Gastroesophageal sphincter (tissue), 4 donors: ENCODE measurements at regions not wholly inside any gene's neighbourhood (a gene's known extent, or its start where the extent isn't known, plus 50 kb on each side); places are given as distances from the start of the nearest gene placed in this dataset.

Experiments
- ATAC-seq: fragments of 150-250 bp; one replicate; pipeline ENCODE4 v1.9.1; 2016; ENCODE audit warnings: mild to moderate bottlenecking, moderate library complexity
- H3K27ac ChIP-seq, 4 donors: fragments of 200-600 bp; sonication (generic) in 3 of 4; 1 replicate in 3 of 4; 2 replicates in 1 of 4; pipeline ENCODE4 v1.5.1; 2016 to 2019
- H3K27me3 ChIP-seq: fragments of 200-600 bp; sonication (generic); one replicate; pipeline ENCODE4 v1.5.1; 2019
- H3K36me3 ChIP-seq, 2 donors: fragments of 200-600 bp; sonication (generic); one replicate each; pipeline ENCODE4 v1.5.1; 2019; ENCODE audit warnings: control low read depth in 1 of 2
- H3K4me1 ChIP-seq, 3 donors: fragments of 200-600 bp; sonication (generic); 1 replicate in 2 of 3; 2 replicates in 1 of 3; pipeline ENCODE4 v1.5.1; 2016 to 2019; ENCODE audit warnings: control low read depth in 2 of 3
- H3K4me3 ChIP-seq, 2 donors: fragments of 200-600 bp; sonication (generic); one replicate each; pipeline ENCODE4 v1.5.1; 2019; ENCODE audit warnings: mild to moderate bottlenecking in 1 of 2, moderate library complexity in 1 of 2
- H3K9me3 ChIP-seq, 3 donors: fragments of 200-600 bp; sonication (generic); one replicate each; pipeline ENCODE4 v1.5.1; 2017 to 2019; ENCODE audit warnings: control low read depth in 2 of 3
- CTCF ChIP-seq, 4 experiments: fragments of 200-600 bp in 2 of 4; fragments of 450-650 bp in 2 of 4; sonication (generic) in 1 of 4; IDR thresholded peaks; one replicate each; pipeline ENCODE4 v1.5.1; 2017 to 2019; ENCODE audit warnings: antibody characterized with exemption in 4 of 4, mild to moderate bottlenecking in 2 of 4, moderate library complexity in 2 of 4
- EP300 ChIP-seq: sonication (generic); formaldehyde crosslinking; IDR thresholded peaks from one replicate; pipeline ENCODE4 v1.6.1; 2017; ENCODE audit warnings: antibody characterized with exemption, mild to moderate bottlenecking
- POLR2A ChIP-seq, 2 donors: fragments of 450-650 bp; IDR thresholded peaks; one replicate each; pipeline ENCODE4 v1.6.1; 2017; ENCODE audit warnings: antibody characterized with exemption in 2 of 2, mild to moderate bottlenecking in 2 of 2, moderate library complexity in 1 of 2
- POLR2AphosphoS5 ChIP-seq: sonication (generic); formaldehyde crosslinking; IDR thresholded peaks from one replicate; pipeline ENCODE4 v1.6.1; 2017; ENCODE audit warnings: antibody characterized with exemption
- WGBS, 2 donors: methylation state at CpG; one replicate each; pipeline ENCODE4 v1.1.5; 2018; ENCODE audit warnings: low coverage in 1 of 2; 5-methylcytosine and 5-hydroxymethylcytosine counted together

- 82 to 93% methylated on average over 4 of the region's 4 CpGs for WGBS, 2 donors
- Histone ChIP-seq H3K4me1 (no peaks in the 10 kb centered on the region), H3K4me3 (no peak overlapping the region), H3K27me3 (no peaks in the 10 kb centered on the region), H3K27ac (no peak overlapping the region), H3K36me3 (no peaks in the 10 kb centered on the region), H3K9me3 (no peaks in the 10 kb centered on the region)
- no peak for ATAC-seq
- TF ChIP-seq POLR2A (IDR thresholded peaks at IDR 0.05) (no peak), CTCF (IDR thresholded peaks at IDR 0.05) (no peak), EP300 (no peak), POLR2AphosphoS5 (no peak)
These were observed 783.4 kb upstream of the BRINP3 start for GRCh38 chr1:191261111-191261510.

- Histone ChIP-seq H3K27me3 (no peaks in the 10 kb centered on the region), H3K4me1 (no peaks in the 10 kb centered on the region), H3K27ac (no peak overlapping the region), H3K9me3 (peaks cover 0 to 25% (median 0%) of the 10 kb centered on the region in 3 donors), H3K4me3 (no peak overlapping the region), H3K36me3 (no peaks in the 10 kb centered on the region)
- TF ChIP-seq EP300, result no peak
- TF ChIP-seq POLR2A (IDR thresholded peaks at IDR 0.05), result no peak
- TF ChIP-seq CTCF (IDR thresholded peaks at IDR 0.05), result no peak
- TF ChIP-seq POLR2AphosphoS5, result no peak
- 100% methylated on average over 2 of the region's 2 CpGs for WGBS, 2 donors
- ATAC-seq, result no peak
These were observed 801.7 kb upstream of the BRINP3 start for GRCh38 chr1:191279266-191279800.

GRCh38 chr1:191284175-191284574 lies 806.5 kb upstream of the BRINP3 start:
- Histone ChIP-seq H3K9me3 (peaks cover 0 to 31% (median 0%) of the 10 kb centered on the region in 3 donors), H3K4me3 (no peak overlapping the region), H3K36me3 (no peaks in the 10 kb centered on the region), H3K4me1 (no peaks in the 10 kb centered on the region), H3K27ac (no peak overlapping the region), H3K27me3 (no peaks in the 10 kb centered on the region)
- TF ChIP-seq CTCF (IDR thresholded peaks at IDR 0.05) (no peak), EP300 (no peak), POLR2AphosphoS5 (no peak), POLR2A (IDR thresholded peaks at IDR 0.05) (no peak)
- ATAC-seq, result no peak

GRCh38 chr1:191290441-191290840 lies 812.8 kb upstream of the BRINP3 start:
- Histone ChIP-seq H3K9me3 (no peaks in the 10 kb centered on the region), H3K4me3 (no peak overlapping the region), H3K27ac (no peak overlapping the region), H3K4me1 (no peaks in the 10 kb centered on the region), H3K36me3 (no peaks in the 10 kb centered on the region), H3K27me3 (no peaks in the 10 kb centered on the region)
- ATAC-seq, result no peak
- WGBS, 2 donors, result 29 to 50% methylated on average over 4 of the region's 4 CpGs
- TF ChIP-seq CTCF (IDR thresholded peaks at IDR 0.05) (no peak), POLR2A (IDR thresholded peaks at IDR 0.05) (no peak), POLR2AphosphoS5 (no peak), EP300 (no peak)

GRCh38 chr1:191305370-191305769 lies 827.7 kb upstream of the BRINP3 start:
- no peak overlapping the region for H3K4me3 ChIP-seq
- H3K27ac ChIP-seq, result no peak overlapping the region
- no peak for ATAC-seq
- no peaks in the 10 kb centered on the region for H3K4me1 ChIP-seq
- H3K36me3 ChIP-seq, result no peaks in the 10 kb centered on the region
- H3K9me3 ChIP-seq, result peaks cover 0 to 5% (median 0%) of the 10 kb centered on the region in 3 donors
- 80 to 96% methylated on average over 1 of the region's 1 CpG for WGBS, 2 donors
- TF ChIP-seq POLR2AphosphoS5 (no peak), CTCF (IDR thresholded peaks at IDR 0.05) (no peak)
- no peaks in the 10 kb centered on the region for H3K27me3 ChIP-seq
